Lung (tissue), 11 donors: ENCODE measurements at regions not wholly inside any gene's neighbourhood (a gene's known extent, or its start where the extent isn't known, plus 50 kb on each side); places are given as distances from the start of the nearest gene placed in this dataset.

Experiments
- ATAC-seq: fragments of 200-7000 bp; cut with Tn5 transposase; one replicate; pipeline ENCODE4 v1.9.1; 2020; ENCODE audit warnings: moderate number of reproducible peaks; ENCODE audit not compliant: insufficient read depth, low FRiP score
- DNase-seq, 3 donors: peaks; one replicate each; pipeline ENCODE4 v3.0.0-alpha.2; 2013 to 2017
- H3K27ac ChIP-seq, 2 donors: one replicate each; pipeline ENCODE4 v1.5.1; 2013; ENCODE audit warnings: mild to moderate bottlenecking in 2 of 2, moderate library complexity in 2 of 2, control low read depth in 1 of 2, inconsistent platforms in 1 of 2, low read depth in 1 of 2, low read length in 1 of 2
- H3K27me3 ChIP-seq, 3 donors: one replicate each; pipeline ENCODE4 v1.5.1; 2013; ENCODE audit warnings: low read length in 2 of 3; ENCODE audit not compliant: control insufficient read depth in 3 of 3, insufficient read depth in 3 of 3
- H3K36me3 ChIP-seq, 4 donors: one replicate each; pipeline ENCODE4 v1.5.1; 2013; ENCODE audit warnings: low read length in 4 of 4, mild to moderate bottlenecking in 1 of 4, moderate library complexity in 1 of 4; ENCODE audit not compliant: control insufficient read depth in 4 of 4, insufficient read depth in 4 of 4
- H3K4me1 ChIP-seq, 5 donors: one replicate each; pipeline ENCODE4 v1.5.1; 2013; ENCODE audit warnings: low read length in 5 of 5, mild to moderate bottlenecking in 2 of 5, moderate library complexity in 1 of 5; ENCODE audit not compliant: control insufficient read depth in 5 of 5, insufficient read depth in 5 of 5
- H3K4me3 ChIP-seq: one replicate; pipeline ENCODE4 v1.5.1; 2013; ENCODE audit warnings: mild to moderate bottlenecking, control low read depth, moderate library complexity
- H3K9ac ChIP-seq, 2 donors: one replicate each; pipeline ENCODE4 v1.5.1; 2013; ENCODE audit warnings: low read length in 2 of 2, control low read depth in 1 of 2; ENCODE audit not compliant: insufficient read depth in 1 of 2
- H3K9me3 ChIP-seq, 4 donors: one replicate each; pipeline ENCODE4 v1.5.1; 2013; ENCODE audit warnings: low read length in 3 of 4, mild to moderate bottlenecking in 1 of 4, moderate library complexity in 1 of 4; ENCODE audit not compliant: control insufficient read depth in 4 of 4, insufficient read depth in 3 of 4
- WGBS, 2 donors: extraction: QIAGEN DNeasy Blood & Tissue Kit; methylation state at CpG; one replicate each; pipeline ENCODE4 v1.1.7; 2013; 5-methylcytosine and 5-hydroxymethylcytosine counted together
- TF ChIP-seq, protein P1 (sequence below): IDR thresholded peaks from 2 replicates; pipeline ENCODE4 v1.5.1; 2012; ENCODE audit warnings: mild to moderate bottlenecking; ENCODE audit errors: control extremely low read depth, extremely low read depth
- donor health status: control.
- donor health status: control.
- donor health status: Bipolar disorder and iron deficiency.
- donor health status: healthy.
- donor health status: DM: yes; HTN: yes; CAD: no.

DNA sequence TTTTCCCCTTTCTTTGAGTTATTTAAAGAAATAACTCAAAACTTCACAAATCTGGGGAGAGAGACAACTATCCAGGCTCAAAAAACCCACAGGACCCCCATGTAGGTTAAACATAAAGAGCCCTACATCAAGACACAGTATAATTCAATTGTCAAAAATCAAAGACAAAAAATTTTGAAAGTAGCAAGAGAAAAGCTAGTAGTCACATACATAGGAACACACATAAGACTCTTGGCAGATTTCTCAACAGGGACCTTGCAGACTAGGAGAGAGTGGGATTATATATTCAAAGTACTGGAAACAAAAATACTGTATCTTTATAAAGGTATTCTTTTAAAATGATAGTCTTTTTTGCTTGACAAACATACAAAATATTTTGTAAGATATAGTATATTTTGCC, 296.9 kb downstream of the OSTF1 start:
- no peak for ATAC-seq
- TF ChIP-seq, protein P1, sequence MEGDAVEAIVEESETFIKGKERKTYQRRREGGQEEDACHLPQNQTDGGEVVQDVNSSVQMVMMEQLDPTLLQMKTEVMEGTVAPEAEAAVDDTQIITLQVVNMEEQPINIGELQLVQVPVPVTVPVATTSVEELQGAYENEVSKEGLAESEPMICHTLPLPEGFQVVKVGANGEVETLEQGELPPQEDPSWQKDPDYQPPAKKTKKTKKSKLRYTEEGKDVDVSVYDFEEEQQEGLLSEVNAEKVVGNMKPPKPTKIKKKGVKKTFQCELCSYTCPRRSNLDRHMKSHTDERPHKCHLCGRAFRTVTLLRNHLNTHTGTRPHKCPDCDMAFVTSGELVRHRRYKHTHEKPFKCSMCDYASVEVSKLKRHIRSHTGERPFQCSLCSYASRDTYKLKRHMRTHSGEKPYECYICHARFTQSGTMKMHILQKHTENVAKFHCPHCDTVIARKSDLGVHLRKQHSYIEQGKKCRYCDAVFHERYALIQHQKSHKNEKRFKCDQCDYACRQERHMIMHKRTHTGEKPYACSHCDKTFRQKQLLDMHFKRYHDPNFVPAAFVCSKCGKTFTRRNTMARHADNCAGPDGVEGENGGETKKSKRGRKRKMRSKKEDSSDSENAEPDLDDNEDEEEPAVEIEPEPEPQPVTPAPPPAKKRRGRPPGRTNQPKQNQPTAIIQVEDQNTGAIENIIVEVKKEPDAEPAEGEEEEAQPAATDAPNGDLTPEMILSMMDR: no peak
- Histone ChIP-seq H3K4me1 (peaks cover 0 to 2% (median 0%) of the 10 kb centered on the region in 5 donors), H3K9me3 (peaks cover 0 to 11% (median 2%) of the 10 kb centered on the region in 4 donors), H3K36me3 (no peaks in the 10 kb centered on the region), H3K27me3 (no peaks in the 10 kb centered on the region), H3K4me3 (no peak overlapping the region), H3K27ac (no peak overlapping the region), H3K9ac (no peak overlapping the region)
- DNase-seq: no peak

DNA sequence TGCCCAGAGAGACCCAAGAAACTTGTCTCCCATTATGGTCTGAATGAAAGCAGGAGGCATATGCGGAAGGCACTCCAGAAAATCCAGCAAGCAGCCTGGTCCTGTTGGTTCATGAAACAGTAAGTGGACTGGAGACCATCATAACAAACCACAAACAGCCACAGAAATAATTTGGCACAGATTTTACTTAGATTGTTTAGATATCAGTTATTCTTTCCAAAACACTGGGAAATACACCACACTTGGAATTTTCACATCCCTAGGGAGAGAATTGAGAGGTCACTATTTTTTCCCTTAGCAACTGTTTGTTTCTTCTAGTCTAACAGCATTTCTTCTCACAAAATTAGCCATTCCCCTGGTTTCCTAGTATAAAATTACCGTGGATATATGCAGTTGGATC, 300.8 kb downstream of the OSTF1 start:
- no peaks in the 10 kb centered on the region for H3K36me3 ChIP-seq
- ATAC-seq (no peak), DNase-seq (no peak)
- H3K4me3 ChIP-seq: no peak overlapping the region
- H3K4me1 ChIP-seq: peaks cover 0 to 2% (median 0%) of the 10 kb centered on the region in 5 donors
- H3K27me3 ChIP-seq: no peaks in the 10 kb centered on the region
- H3K27ac ChIP-seq: peak overlapping the region in 1 of 2 donors; percentile 17
- TF ChIP-seq, protein P1: no peak
- peaks cover 0 to 7% (median 2%) of the 10 kb centered on the region in 4 donors for H3K9me3 ChIP-seq
- WGBS, 2 donors: 75 to 84% methylated on average over 2 of the region's 2 CpGs
- H3K9ac ChIP-seq: no peak overlapping the region

- 68 to 82% methylated on average over 5 of the region's 5 CpGs for WGBS, 2 donors
- no peak overlapping the region for H3K27ac ChIP-seq
- H3K9me3 ChIP-seq: no peaks in the 10 kb centered on the region
- H3K36me3 ChIP-seq: no peaks in the 10 kb centered on the region
- DNase-seq (no peak), ATAC-seq (no peak)
- TF ChIP-seq, protein P1: no peak
- peaks cover 0 to 2% (median 0%) of the 10 kb centered on the region in 5 donors for H3K4me1 ChIP-seq
- H3K9ac ChIP-seq: no peak overlapping the region
- no peaks in the 10 kb centered on the region for H3K27me3 ChIP-seq
- H3K4me3 ChIP-seq: no peak overlapping the region
Observed at GRCh38 chr9:75390951-75391350, 302.6 kb downstream of the OSTF1 start.

- 95 to 96% methylated on average over 8 of the region's 8 CpGs for WGBS, 2 donors
- Histone ChIP-seq H3K4me1 (peaks cover 0 to 2% (median 0%) of the 10 kb centered on the region in 5 donors), H3K36me3 (no peaks in the 10 kb centered on the region), H3K27ac (no peak overlapping the region), H3K27me3 (no peaks in the 10 kb centered on the region), H3K9ac (no peak overlapping the region), H3K9me3 (no peaks in the 10 kb centered on the region), H3K4me3 (no peak overlapping the region)
- TF ChIP-seq, protein P1: no peak
- no peak for ATAC-seq
- no peak for DNase-seq
Observed at GRCh38 chr9:75391497-75391896, 303.2 kb downstream of the OSTF1 start.
